HG02610 (cell line): ENCODE measurements at regions not wholly inside any gene's neighbourhood (a gene's known extent, or its start where the extent isn't known, plus 50 kb on each side); places are given as distances from the start of the nearest gene placed in this dataset.

Source experiments
- ATAC-seq: cut with Tn5 transposase; IDR thresholded peaks from one replicate; pipeline ENCODE4 v1.9.1; 2021; ENCODE audit warnings: mild to moderate bottlenecking, moderate library complexity; ENCODE audit not compliant: unreplicated experiment

DNA sequence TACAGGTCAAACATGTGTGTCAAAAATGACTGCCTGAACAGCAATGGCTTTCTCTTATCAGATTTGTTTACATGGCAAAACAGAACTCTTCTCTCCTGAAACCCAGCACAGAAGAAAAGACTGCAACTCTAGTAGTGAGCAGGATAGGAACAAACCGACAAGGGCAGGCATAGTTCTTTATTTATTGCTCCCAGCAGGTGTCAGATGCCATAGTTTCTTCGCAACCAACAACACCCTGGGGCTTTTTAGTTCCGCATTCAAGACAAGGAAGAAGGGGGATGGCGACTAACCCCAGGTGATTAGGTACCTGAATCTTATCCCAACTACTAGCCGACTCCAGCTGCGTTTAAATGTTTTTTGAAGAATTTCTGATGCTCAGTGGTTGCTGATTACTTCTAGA is 367.5 kb upstream of the FIGN start:
- no peak for ATAC-seq

DNA sequence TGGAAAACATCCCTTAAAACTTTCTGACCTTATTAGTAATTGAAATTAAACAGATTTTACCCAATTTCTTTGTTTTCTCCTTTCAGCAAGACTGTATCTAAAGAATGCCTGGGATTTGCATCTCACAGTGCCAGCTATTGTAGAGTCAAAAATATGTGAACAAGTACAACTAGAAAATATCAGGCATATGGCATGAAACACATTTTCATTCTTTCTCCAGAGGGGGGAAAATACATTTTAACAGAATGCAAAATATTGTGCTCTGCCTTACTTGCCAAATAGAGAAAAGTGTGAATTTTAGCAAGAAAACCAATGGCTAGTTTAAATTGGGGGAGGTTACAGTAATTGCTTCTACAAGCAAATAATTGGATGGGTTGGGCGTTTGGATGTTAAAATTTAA is 366.6 kb upstream of the FIGN start:
- no peak for ATAC-seq

DNA sequence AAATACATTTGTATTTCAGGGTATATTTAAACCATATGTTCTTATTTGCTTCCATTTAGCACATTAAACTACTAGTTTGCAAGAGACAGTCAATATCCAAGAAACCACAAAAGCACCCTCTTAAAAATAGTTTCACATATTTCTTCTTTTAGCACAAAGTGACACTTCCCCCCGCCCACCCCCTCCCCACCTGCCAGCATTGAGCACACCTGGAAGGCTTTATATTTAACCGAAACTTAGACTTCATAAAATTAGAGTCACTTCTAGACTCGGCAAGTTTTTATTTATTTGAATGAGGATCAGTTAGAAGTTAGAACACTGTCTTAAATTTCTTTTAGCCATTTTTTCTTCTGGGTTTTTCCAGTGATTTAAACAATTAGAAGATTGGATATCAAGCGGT is 355.9 kb upstream of the FIGN start:
- no peak for ATAC-seq

DNA sequence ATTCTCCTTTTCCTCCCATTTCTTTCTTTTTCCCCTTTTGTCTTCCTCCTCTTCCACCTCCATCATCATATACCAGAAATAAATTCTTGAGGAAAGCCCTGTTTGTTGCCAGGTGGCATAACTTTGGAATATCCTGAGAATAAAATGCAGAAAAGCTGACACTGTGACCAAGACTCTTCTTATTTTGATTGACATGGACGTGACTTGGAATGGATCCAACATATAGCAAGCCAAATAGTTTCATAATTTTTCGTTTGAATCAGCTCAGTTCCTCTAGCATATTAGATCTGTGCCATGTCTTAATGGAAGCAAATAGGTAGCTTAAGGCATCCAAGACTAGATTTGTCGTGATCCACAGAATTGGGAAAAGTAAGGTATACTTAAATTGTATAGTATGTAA is 354.7 kb upstream of the FIGN start:
- no peak for ATAC-seq

DNA sequence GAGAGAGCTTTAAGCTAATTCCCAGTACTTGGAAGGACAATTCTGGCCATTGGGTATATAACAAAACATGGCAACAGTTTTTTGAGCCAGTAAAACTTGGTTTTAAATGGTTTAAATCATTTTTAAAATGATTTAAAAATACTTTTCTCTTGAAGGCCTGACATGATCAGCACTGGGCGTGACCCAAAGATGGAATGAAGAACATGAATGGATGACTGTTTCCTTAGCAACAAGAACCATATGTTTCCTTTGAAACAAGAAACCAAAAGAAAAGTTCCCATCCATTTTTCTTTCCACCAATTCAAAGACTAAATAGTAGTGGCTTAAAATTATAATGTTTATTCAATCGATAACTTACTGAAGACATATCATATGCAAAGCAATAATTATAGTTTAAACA is 348.3 kb upstream of the FIGN start:
- ATAC-seq: no peak

DNA sequence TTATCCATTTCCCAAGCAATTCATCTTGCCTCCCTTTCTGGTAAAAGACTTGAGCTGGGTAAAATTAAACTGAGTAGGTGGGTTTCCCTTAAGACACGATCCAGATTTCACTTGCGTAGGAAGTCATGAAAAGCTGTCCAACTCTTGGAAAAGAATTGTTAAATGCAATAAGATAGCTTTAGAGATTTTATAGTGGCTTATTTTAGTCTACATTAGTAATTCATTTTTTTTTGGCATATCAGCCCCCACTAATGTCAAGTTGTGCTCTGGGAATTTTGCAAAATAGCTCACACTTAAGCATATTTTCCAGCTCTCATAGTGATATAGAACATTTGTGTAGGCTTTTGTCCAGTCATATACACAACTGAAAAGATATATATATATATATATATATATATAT is 344.7 kb upstream of the FIGN start:
- ATAC-seq: no peak

DNA sequence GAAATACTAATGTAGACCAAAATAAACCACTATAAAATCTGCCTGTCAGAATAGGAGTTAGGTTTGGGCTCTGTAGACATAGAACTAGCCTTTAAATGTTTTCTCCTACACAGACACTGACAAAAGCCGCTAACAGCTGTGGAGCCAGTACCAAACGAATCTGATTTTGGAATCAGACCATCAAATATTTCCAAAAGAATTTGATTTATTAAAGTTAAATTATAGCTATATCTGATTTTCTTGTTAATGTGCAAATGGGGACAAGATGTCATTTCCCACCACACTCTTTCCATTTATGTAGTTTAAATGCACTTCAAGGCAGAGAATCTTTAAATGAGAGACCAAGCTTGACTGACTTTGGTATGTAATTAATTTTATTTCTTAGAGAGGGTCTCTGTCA is 343.4 kb upstream of the FIGN start:
- ATAC-seq: no peak

DNA sequence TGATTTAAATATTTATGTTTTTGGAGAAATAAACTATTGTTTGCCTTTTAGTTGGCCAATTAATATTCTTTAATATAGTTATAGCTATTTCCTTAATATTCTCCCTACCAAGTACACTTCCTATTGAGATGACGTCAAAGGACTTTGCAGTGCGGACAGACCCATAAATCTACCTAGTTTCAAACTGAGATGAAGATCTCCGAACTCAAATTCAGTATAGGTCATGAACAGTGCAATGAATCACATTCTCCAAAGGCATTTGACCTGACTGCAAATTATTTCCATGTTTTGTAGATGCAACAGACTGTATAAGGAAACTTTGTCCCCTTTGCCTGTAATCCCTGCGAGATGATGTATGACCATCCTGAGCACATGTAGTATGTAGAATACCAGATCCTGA is 342.6 kb upstream of the FIGN start:
- ATAC-seq: no peak

DNA sequence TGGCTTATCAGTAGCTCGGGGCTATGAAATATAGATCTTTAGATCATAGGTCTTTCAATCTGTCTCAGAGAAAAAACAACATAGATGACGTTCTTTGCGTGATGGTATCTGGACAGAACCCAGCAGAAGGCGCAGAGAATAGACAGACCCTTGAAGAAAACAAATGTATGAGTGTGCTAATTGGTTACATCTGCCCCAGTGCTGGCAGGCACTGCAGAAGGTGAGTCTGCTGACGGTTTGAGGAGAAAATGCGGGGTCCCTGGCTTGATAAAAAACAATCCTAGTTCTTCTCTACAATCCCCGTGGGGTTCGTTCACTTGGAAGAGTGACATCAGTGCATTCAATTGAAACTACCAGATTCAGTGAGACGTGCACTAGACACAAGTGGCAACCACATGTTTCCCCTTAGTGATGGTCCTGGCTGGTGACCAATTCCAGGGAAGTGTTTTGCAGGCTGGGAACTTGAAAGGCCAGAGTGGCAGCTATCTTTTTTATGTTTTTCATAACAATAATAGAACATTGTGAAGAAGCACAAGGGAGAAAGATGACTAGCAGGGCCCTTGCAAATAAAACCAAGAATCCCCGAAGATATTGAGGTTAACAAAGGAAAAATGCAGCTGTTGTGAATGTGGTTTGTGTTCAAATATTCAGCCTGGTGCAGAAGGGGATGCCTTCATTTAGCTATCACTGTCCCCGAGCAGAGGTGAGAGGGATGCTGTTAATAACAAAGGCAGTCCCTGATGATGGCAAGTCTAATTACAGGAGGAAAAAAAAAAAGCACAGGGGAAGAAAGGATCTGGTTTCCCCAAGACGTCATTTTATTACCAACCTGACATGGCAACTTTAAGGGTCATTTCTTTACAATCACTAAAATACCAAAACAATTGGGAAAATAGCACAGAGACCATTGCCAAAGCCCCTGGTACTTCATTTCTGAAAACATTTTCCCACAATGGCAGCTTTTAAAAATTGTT is 337.6 kb upstream of the FIGN start:
- ATAC-seq: no peak

DNA sequence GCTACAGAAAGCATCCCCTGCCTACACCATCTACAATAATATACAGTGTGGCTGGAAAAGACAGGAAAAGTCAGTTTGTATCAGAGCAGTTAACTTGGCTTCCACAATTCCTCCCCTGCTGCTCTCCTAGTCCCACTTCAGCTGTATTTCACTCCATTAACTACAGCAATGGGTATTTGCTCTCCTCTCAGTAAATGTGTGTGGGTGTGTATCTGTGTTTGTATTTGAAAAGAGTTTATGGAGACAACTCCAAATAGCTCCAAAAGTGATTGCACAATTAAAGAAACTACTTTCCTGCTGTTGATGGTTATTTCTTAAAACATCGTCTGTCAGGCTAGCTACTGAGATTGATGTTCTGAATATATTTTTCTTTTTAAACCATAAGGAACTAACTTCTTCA is 333.7 kb upstream of the FIGN start:
- no peak for ATAC-seq

DNA sequence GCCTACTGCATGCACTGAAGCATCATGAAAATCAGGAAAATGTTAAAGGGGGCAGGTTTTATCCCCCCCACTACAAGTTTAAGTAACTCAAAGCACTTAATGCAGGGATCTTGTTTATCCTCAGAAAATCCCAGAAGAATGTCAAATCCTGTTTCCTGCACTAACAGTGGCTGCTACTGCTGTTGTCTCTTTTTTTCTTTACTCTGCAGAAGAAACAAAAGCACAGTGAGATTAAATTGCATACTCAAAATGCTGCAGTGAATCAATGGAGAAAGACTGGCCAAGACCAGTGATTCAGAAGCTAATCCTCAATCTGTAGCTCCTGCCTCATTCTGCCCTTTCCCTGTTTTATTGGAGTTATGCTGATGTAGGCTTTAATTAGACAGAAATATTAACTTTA is 332.3 kb upstream of the FIGN start:
- ATAC-seq: no peak

DNA sequence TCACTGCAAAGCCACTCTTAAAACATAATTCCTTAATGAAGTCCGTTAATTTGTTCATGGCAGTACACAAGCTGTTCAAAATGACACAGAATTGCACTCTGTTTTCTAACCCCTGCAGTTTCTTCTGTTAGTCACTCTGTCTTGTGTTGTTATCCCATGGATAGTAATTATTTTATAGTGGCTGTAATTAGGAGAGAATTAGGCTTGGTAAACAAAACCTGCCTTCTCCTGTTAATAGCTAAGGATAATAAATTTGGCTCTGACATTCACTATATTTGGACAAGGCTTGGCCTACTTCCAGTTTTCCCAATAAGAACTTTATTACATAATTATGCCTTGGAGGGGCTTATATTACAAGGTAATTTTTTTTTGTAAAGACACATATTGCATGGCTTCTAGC is 330.3 kb upstream of the FIGN start:
- no peak for ATAC-seq

DNA sequence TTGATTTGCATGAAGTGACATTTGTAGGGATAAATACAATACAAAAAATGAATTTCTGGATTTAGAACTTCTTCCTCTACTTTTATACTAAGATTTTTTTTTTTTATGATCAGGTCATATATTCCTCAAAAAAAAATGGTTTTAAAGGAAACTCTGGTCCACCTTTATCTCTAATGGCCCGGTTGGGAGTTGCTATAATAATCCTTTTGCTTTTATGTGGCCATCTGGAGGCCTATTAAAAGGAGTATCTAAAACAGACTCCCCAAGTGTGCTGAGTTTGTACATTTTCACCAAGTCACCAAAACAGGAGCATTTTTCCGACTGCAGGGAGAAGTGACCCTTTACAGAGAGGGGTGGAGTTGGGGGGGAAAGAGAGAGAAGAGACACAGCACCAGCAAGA is 329.2 kb upstream of the FIGN start:
- no peak for ATAC-seq

DNA sequence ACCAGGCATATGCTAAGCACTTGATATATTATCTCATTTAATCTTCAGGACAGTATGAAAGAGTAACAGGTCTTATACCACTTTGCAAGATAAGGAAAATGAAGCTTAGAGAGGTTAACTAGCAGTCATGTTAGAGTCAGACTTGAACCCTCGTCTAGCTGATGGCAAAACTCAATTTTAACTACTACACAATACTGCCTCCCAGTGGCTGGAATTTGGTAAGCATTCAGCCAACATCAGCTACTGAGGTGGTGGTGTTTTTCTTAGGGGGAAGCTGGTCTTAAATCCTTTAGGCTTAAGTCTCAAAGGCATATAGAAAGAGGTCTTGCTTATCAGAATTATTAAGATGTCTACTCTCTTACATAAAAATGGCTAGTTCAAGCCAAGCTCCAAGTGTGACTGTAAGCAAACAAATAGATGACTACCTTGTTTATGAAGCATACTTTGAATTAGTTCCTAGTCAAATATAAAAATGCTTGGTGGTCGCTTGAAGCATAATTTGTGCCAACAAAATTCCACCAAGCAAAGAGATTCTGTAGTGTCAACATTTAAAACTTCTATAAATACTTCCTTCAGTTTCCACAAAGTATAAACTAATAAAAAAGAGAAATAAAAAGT is 325.4 kb upstream of the FIGN start:
- peak; percentile 59 for ATAC-seq

DNA sequence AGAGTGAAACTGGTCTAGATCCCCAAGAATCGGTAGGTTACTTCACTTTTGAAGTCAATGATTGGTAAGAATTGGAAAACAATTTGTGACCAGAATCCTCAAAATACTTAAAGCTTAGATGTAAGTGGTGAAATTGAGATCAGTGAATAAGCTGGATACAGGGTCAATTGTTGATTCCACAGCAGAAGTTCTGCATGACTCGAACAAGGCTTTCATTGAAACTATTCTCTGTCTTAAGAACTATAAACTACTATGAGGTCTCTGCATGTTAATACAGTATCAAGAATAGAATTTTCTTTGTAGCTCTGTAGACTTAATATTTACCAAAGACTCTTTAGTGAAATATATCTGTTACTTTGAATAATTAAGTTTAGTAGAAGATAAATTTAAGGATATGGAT is 324.2 kb upstream of the FIGN start:
- ATAC-seq: no peak

DNA sequence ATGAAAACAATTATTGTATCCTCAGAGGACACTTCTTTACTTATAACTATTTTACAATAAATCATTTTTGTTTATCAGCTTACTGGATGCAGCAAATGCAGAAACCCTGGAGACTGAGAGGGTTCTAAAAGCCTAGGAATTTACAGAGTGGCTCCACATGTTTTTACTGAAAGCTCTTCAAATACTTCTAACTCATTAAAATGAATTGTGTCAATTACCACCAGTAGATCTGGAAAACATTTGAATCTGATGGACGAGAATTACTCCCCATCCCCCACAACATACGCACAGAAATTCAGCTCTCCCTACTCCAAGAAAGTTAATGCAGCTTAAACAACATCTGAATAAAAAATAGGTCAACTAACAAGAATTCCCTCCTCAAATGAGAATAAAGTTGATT is 319.8 kb upstream of the FIGN start:
- no peak for ATAC-seq

DNA sequence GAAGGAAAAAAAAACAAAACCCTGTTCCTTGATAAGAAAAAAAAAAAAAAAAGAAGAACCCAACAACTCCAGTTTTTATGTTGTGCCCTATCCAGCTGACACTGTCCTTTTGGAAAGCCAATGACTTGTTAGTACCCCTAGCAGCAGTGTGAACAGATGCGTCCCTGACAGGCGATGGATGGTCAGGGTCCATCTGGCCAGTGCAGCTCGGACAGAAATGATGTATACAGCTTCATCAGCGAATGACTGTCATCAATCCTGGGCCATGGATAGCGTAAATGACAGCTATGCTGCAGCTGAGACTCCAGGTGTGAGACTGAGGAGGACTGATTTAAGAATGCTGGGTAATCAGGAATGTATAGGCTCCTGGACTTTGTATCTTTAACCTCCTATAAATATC is 318.8 kb upstream of the FIGN start:
- no peak for ATAC-seq

DNA sequence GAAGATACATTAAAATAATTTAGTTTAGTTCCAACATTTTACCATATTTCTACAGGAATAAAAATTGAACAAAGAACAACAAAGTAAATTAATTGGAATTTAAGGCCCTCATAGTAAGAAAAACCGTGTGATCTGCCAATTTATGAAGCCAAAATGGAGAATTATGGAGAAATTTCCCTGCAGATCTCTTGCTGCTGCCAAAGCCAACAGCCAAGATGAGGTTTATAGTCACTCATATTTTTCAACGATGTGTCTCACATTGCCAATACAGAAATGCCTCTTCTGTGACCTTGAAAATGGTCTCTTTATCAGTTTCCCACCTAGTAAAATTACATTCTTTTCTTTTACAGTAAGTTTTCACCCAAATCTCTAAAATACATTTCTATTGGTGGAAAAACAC is 317.2 kb upstream of the FIGN start:
- ATAC-seq: no peak

DNA sequence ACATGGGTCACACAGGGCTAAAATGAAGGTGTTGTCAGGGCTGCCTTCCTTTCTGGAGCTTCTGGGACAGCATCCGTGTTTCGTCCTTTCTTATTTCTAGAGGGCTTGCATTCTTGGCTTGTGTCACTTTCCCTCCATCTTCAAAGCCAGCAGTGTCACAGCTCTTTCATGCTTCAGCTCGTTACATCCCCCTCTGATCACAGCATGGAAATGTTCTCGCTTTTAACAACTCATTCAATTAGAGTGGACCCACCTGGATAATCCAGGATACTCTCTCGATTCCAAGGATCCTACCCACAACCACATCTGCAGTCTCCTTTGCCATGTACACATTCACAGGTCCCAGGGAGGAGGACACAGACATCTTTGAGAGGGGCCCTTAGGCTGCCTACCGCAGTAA is 316.2 kb upstream of the FIGN start:
- ATAC-seq: no peak

DNA sequence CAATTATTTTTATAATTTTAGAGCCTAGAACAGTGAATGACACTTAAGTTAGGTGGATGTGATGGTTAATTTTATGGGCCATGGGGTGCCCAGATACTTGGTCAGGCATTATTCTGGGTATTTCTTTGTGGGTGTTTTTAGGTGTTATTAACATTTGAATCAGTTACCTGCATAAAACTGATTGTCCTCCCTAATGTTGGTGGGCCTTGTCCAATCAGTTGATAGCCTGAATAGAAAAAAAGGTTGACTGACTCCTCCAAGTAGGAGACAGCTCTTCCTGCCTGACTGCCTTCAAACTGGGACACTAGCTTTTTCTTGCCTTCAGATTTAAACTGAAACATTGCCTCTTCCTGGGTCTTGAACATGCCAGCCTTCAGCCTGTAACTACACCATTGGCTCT is 312.9 kb upstream of the FIGN start:
- no peak for ATAC-seq

DNA sequence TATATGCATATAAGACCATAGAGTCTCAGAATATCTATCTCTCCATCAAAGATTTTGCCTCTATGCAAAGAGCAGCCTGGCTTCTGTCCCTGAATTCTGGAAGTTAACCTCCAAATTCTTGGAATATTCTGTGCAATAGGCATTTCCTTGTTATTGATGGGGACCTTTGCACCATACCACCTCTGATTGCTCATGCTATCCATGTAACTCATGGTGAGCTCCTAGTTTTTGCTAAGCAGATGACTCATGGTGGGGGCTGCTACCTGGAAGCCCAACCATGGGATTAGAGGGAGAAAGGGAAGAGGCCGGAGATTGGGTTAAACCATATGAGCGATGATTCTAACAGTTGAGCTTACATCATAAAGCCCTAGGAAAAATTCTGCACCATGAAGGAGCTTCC is 310.2 kb upstream of the FIGN start:
- no peak for ATAC-seq

DNA sequence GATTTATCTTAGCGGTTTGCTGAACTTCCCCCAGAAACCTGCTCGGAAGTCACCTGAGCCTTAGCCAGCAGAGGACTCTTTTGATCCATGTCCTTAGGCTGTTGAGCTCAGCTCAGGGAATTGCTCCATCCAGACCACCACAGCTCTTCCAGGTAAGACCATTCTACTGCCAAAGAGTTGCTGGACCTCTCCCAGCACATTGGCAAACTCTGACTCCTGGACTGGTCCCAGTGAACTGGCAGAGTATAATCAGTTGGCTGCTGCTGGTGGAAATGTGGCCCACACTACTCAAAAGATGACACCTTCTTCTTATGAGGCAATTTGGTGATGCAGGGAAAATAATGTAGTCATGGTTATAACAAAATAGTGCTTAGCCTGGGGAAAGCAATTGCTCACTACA is 308.8 kb upstream of the FIGN start:
- no peak for ATAC-seq

DNA sequence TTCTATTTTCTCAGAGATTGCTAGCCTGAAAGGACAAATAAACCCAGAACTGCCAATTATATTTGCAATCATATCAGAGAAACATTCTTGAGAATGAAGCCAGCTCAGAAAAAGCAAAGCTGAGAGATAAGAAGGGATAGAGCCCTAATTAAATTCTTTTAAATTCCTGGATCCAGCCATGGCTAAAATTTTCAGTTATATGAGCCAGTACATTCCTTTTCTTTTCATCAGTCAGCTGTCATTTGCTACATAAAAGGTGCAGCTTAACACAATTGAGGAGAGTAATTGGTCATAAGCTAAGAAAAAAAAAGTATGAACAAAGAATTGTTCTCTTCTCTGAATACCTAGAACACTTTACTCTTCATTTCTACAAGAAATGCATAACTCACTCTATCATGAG is 303.5 kb upstream of the FIGN start:
- ATAC-seq: no peak
